GM20000 (cell line): ENCODE measurements at regions not wholly inside any gene's neighbourhood (a gene's known extent, or its start where the extent isn't known, plus 50 kb on each side); places are given as distances from the start of the nearest gene placed in this dataset.

Experiments
- DNase-seq: peaks from one replicate; pipeline ENCODE4 v3.0.0; 2012; ENCODE audit warnings: low spot score
- TF ChIP-seq, protein P1 (sequence below): IDR thresholded peaks from 2 replicates; pipeline ENCODE4 v1.5.1; 2012; ENCODE audit warnings: mild to moderate bottlenecking, control low read depth; ENCODE audit errors: extremely low read depth, missing control alignments

DNA sequence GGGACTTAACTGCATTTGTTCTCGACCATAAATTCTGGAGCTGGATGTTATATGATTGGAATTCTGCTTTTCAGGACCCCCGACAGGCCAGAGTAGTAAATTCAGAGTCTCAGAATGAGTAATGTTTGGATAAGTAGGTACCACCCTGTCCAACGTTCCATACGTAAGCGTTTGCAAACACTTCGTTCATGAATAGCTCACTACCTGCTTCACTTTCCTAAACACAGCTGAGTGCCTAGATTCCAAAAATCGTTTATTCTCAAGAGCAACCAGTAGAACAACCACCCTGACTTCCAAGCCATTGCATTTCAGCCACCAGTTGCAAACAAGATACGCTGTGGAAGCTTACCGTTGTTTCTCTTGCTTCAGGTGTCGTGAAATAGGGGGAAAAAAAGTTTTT is 101.3 kb upstream of the DMRT1 start:
- TF ChIP-seq, protein P1, sequence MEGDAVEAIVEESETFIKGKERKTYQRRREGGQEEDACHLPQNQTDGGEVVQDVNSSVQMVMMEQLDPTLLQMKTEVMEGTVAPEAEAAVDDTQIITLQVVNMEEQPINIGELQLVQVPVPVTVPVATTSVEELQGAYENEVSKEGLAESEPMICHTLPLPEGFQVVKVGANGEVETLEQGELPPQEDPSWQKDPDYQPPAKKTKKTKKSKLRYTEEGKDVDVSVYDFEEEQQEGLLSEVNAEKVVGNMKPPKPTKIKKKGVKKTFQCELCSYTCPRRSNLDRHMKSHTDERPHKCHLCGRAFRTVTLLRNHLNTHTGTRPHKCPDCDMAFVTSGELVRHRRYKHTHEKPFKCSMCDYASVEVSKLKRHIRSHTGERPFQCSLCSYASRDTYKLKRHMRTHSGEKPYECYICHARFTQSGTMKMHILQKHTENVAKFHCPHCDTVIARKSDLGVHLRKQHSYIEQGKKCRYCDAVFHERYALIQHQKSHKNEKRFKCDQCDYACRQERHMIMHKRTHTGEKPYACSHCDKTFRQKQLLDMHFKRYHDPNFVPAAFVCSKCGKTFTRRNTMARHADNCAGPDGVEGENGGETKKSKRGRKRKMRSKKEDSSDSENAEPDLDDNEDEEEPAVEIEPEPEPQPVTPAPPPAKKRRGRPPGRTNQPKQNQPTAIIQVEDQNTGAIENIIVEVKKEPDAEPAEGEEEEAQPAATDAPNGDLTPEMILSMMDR, result no peak
- DNase-seq, result no peak

GRCh38 chr9:742104-742503 is 99.4 kb upstream of the DMRT1 start:
- no peak for DNase-seq
- TF ChIP-seq, protein P1, result no peak

DNA sequence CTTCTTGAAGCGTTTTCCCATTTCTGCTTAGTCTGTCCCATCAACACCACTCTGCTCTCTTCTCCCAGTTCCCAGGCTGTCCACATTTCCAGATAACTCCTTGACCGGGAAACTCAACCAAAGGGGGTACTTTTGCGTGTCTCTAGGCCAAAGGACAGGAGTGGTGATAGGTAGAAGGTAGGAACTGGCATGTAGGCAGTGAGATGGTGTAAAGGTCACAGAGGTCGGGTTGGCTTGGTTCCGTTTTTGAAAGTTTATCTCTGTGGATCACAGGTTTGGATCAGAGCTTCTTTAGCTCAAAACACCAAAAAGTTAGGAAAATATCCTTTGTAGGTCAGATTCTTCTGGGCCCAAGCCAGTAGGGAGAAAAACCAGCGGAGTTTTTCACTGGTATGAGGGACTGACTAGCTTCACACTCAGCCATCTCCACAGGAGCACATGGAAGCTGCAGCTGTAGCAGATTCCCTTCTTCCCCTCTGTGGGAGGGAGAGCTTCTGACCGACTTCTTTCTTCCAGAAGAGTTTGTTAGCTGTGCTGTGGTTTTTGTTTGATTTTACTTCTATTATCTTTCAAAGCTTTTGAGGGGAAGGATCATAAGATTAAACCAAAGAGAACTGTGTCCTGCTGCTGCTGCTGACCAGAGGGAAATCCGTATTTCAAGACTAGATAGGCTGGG is 98.4 kb upstream of the DMRT1 start:
- TF ChIP-seq, protein P1, result no peak
- DNase-seq, result no peak

- no peak for DNase-seq
These were observed 97.3 kb upstream of the DMRT1 start for GRCh38 chr9:744046-744712.

GRCh38 chr9:744790-745484 is 96.6 kb upstream of the DMRT1 start:
- DNase-seq, result no peak
- TF ChIP-seq, protein P1, result no peak

More at GRCh38 chr9:744046-744712, 97.3 kb upstream of the DMRT1 start:
- TF ChIP-seq, protein P1, result no peak

- no peak for DNase-seq
- TF ChIP-seq, protein P1, result no peak
These were observed 95.6 kb upstream of the DMRT1 start for GRCh38 chr9:745761-746380.
